Vagina (tissue), 2 donors: ENCODE measurements at regions not wholly inside any gene's neighbourhood (a gene's known extent, or its start where the extent isn't known, plus 50 kb on each side); places are given as distances from the start of the nearest gene placed in this dataset.
"Not testable (repeated sequence)": the region's sequence is repeated elsewhere in the genome, so short reads cannot be mapped to it uniquely, and the experiment has no call there.

Experiments
- POLR2AphosphoS5 ChIP-seq, 2 donors: sonication (generic); formaldehyde crosslinking; IDR thresholded peaks; one replicate each; pipeline ENCODE4 v1.9.0; 2017; ENCODE audit warnings: antibody characterized with exemption in 2 of 2, mild to moderate bottlenecking in 2 of 2, low read depth in 1 of 2; ENCODE audit not compliant: insufficient read depth in 1 of 2
- TF ChIP-seq, protein P1 (sequence below), 3 experiments: fragments of 450-650 bp in 2 of 3; fragments of 200-600 bp in 1 of 3; sonication (generic) in 1 of 3; IDR thresholded peaks; one replicate each; pipeline ENCODE4 v1.5.1; 2017 to 2019; ENCODE audit warnings: antibody characterized with exemption in 3 of 3, mild to moderate bottlenecking in 2 of 3, moderate library complexity in 2 of 3

DNA sequence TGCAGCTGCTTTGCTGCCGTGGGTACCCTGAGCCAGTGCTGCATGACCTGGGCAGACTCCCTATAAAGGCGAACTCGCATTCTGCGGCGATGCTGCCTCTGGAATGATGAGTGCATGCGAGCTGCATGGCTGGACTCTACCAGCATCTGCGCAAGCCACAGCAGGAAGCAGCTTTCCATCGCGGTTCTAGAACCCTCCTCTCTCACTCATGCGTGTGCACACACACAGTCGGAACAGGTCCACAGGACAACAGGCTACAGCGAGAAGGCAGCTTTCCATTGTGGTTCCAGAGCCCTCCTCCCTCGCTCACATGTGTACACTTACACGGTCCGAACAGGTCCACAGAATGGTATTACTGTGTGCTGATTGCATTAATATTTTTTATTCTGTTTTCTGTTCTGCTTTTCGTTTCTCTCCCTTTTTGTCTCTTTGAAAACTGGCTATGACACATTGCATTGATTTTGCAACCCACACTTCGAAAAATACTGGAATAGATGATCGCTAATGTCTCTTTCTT, 69.1 kb downstream of the NPIPB11 start:
- TF ChIP-seq, protein P1, sequence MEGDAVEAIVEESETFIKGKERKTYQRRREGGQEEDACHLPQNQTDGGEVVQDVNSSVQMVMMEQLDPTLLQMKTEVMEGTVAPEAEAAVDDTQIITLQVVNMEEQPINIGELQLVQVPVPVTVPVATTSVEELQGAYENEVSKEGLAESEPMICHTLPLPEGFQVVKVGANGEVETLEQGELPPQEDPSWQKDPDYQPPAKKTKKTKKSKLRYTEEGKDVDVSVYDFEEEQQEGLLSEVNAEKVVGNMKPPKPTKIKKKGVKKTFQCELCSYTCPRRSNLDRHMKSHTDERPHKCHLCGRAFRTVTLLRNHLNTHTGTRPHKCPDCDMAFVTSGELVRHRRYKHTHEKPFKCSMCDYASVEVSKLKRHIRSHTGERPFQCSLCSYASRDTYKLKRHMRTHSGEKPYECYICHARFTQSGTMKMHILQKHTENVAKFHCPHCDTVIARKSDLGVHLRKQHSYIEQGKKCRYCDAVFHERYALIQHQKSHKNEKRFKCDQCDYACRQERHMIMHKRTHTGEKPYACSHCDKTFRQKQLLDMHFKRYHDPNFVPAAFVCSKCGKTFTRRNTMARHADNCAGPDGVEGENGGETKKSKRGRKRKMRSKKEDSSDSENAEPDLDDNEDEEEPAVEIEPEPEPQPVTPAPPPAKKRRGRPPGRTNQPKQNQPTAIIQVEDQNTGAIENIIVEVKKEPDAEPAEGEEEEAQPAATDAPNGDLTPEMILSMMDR (IDR thresholded peaks at IDR 0.05), result not testable (repeated sequence)
- not testable (repeated sequence) for TF ChIP-seq POLR2AphosphoS5 (IDR thresholded peaks at IDR 0.05; ENCODE audit: insufficient read depth in 1 of 2, low read depth in 1 of 2)
